Thoracic aorta (tissue), 2 donors: ENCODE measurements at regions not wholly inside any gene's neighbourhood (a gene's known extent, or its start where the extent isn't known, plus 50 kb on each side); places are given as distances from the start of the nearest gene placed in this dataset.

Experiments
- ATAC-seq: fragments of 150-250 bp; one replicate; pipeline ENCODE4 v1.8.0; 2017; ENCODE audit warnings: low read depth; ENCODE audit not compliant: insufficient number of reproducible peaks, low FRiP score
- DNase-seq: peaks from one replicate; pipeline ENCODE4 v3.0.0-alpha.2; 2020; ENCODE audit warnings: low spot score
- H3K27ac ChIP-seq, 2 donors: fragments of 200-600 bp; sonication (generic); 1 replicate in 1 of 2; 2 replicates in 1 of 2; pipeline ENCODE4 v1.5.1; 2016; ENCODE audit warnings: mild to moderate bottlenecking in 2 of 2, moderate library complexity in 2 of 2
- H3K27me3 ChIP-seq: fragments of 200-600 bp; sonication (generic); replicated peaks from 2 replicates; pipeline ENCODE4 v1.6.0; 2016; ENCODE audit warnings: mild to moderate bottlenecking; ENCODE audit not compliant: insufficient read depth
- H3K36me3 ChIP-seq: fragments of 200-600 bp; sonication (generic); one replicate; pipeline ENCODE4 v1.5.1; 2016
- H3K4me1 ChIP-seq, 2 donors: fragments of 200-600 bp; sonication (generic); 1 replicate in 1 of 2; 2 replicates in 1 of 2; pipeline versions ENCODE4 v1.5.1 to v1.6.0; 2016; ENCODE audit warnings: low read depth in 2 of 2, mild to moderate bottlenecking in 1 of 2; ENCODE audit not compliant: control insufficient read depth in 1 of 2
- H3K4me3 ChIP-seq: fragments of 200-600 bp; sonication (generic); 2 replicates; pipeline ENCODE4 v1.5.1; 2016; ENCODE audit warnings: mild to moderate bottlenecking
- H3K9me3 ChIP-seq: fragments of 200-600 bp; sonication (generic); 2 replicates; pipeline ENCODE4 v1.5.1; 2016
- TF ChIP-seq, protein P1 (sequence below): fragments of 200-600 bp; sonication (generic); IDR thresholded peaks from one replicate; pipeline ENCODE4 v1.5.1; 2019; ENCODE audit warnings: antibody characterized with exemption

DNA sequence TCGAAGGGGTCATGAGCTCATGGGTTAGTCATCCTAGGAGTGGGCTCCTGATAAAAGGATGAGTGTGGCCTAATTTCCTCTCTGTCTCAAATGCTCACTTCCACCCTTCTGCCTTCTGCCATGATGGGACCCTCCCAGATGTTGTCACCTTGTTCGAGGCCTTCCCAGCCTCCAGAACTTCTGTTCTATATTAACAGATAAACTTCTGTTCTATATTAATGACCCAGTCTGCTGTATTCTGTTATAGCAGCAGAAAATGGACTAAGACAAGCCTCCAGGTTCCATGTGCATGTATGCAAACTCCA lies 583.2 kb downstream of the GLRX3 start:
- ATAC-seq (no peak), DNase-seq (no peak)
- no peaks in the 10 kb centered on the region for H3K27me3 ChIP-seq
- no peak overlapping the region for H3K4me3 ChIP-seq
- TF ChIP-seq, protein P1, sequence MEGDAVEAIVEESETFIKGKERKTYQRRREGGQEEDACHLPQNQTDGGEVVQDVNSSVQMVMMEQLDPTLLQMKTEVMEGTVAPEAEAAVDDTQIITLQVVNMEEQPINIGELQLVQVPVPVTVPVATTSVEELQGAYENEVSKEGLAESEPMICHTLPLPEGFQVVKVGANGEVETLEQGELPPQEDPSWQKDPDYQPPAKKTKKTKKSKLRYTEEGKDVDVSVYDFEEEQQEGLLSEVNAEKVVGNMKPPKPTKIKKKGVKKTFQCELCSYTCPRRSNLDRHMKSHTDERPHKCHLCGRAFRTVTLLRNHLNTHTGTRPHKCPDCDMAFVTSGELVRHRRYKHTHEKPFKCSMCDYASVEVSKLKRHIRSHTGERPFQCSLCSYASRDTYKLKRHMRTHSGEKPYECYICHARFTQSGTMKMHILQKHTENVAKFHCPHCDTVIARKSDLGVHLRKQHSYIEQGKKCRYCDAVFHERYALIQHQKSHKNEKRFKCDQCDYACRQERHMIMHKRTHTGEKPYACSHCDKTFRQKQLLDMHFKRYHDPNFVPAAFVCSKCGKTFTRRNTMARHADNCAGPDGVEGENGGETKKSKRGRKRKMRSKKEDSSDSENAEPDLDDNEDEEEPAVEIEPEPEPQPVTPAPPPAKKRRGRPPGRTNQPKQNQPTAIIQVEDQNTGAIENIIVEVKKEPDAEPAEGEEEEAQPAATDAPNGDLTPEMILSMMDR: no peak
- no peaks in the 10 kb centered on the region for H3K36me3 ChIP-seq
- no peaks in the 10 kb centered on the region for H3K4me1 ChIP-seq
- H3K9me3 ChIP-seq: no peaks in the 10 kb centered on the region
- no peak overlapping the region for H3K27ac ChIP-seq

DNA sequence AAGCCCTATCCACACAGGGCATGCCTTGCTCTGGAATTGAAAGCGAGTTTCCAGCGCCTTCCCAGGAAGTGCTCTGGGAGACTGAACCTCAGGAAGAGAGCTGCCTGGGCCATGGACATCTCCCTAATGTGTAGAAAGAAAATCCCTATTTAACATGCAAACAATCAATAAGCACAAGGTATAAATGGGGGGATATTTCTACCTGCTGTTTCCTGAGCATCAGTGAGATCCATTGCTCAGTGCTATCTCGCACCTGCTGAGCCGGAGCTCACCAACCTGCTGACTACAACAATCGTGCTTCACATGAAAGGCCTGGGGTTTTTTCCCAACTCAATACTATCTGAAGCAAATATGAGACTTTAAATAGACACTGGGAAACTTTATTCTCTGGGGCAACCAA lies 584.0 kb downstream of the GLRX3 start:
- H3K4me3 ChIP-seq: no peak overlapping the region
- ATAC-seq (no peak), DNase-seq (no peak)
- no peaks in the 10 kb centered on the region for H3K9me3 ChIP-seq
- TF ChIP-seq, protein P1: no peak
- no peaks in the 10 kb centered on the region for H3K27me3 ChIP-seq
- H3K27ac ChIP-seq: no peak overlapping the region
- no peaks in the 10 kb centered on the region for H3K4me1 ChIP-seq
- no peaks in the 10 kb centered on the region for H3K36me3 ChIP-seq

DNA sequence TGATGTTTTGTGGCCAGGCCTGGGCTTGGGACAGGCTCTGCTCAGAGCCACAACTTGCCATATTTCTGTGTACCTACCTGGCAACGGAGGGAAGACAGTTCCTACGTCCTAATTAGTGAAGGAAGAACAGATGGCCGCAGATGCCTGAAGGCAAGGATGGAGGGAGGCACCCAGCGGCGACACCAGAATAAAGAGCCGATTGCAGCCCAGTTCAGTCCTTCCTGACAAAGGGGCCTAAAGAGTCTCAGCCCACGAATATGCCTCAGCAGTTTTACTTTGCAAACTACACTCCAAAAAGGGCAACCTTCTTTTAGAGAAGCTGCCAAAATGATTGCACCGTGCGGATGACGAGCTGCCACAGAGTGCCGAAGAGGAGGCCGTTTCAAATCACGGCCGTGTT lies 585.8 kb downstream of the GLRX3 start:
- TF ChIP-seq, protein P1: no peak
- ATAC-seq: no peak
- DNase-seq: no peak

DNA sequence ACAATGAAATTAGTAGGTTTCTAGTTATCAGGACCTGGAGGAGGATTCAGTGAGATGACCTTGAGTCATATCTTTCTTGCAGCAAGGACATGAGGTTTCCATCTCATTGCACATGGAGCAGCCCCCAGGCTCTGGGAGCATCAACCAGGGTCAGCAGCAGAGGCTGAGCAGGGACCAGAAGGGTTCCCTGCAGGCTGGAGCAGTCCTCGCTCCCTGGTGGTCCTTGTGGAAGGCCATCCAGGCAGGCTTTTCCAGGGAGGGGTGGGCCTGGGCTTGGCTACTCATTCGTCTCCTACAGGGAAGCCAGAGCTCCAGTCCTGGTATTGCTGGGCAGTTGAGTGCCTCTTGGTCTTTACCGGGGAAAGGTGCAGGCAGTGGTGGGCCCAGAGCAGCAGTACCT lies 587.5 kb downstream of the GLRX3 start:
- TF ChIP-seq, protein P1: no peak
- Histone ChIP-seq H3K4me3 (no peak overlapping the region), H3K36me3 (no peaks in the 10 kb centered on the region), H3K27ac (no peak overlapping the region), H3K27me3 (no peaks in the 10 kb centered on the region), H3K4me1 (no peaks in the 10 kb centered on the region), H3K9me3 (no peaks in the 10 kb centered on the region)
- no peak for DNase-seq
- ATAC-seq: no peak

More for the DNA sequence above, 585.8 kb downstream of the GLRX3 start:
- Histone ChIP-seq H3K36me3 (no peaks in the 10 kb centered on the region), H3K27me3 (no peaks in the 10 kb centered on the region), H3K4me3 (no peak overlapping the region), H3K4me1 (no peaks in the 10 kb centered on the region), H3K9me3 (no peaks in the 10 kb centered on the region), H3K27ac (no peak overlapping the region)

DNA sequence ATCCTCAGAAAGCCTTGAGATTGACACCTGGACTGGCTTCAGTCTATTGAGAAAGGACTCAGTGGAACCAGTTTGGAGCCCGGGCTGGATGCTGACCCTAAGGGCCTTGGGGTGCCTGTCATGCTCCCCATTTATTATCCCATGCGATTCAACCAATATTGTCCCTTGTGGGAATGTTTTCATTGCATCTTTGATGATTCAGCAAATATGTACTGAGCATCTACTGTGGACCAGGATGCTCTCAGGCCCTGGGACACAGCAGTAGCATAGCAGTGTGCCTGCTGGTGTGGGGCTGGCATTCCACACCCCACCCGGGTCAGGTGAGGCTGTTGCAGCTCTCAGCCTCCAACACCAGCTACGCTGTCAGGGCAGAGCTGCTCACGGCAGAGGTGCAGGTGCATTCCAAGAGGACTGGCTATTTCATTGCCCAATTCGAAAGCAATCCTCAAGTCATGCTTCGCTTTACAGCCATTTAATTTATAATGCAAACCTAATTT lies 586.0 kb downstream of the TCERG1L start:
- Histone ChIP-seq H3K27me3 (no peaks in the 10 kb centered on the region), H3K9me3 (no peaks in the 10 kb centered on the region), H3K4me1 (no peaks in the 10 kb centered on the region), H3K27ac (no peak overlapping the region), H3K36me3 (no peaks in the 10 kb centered on the region), H3K4me3 (no peak overlapping the region)
- TF ChIP-seq, protein P1: no peak
- no peak for DNase-seq
- no peak for ATAC-seq
